Prostate gland (tissue), 2 donors: ENCODE measurements at regions not wholly inside any gene's neighbourhood (a gene's known extent, or its start where the extent isn't known, plus 50 kb on each side); places are given as distances from the start of the nearest gene placed in this dataset.

Experiments
- DNase-seq: peaks from one replicate; pipeline ENCODE4 v3.0.0-alpha.2; 2019; ENCODE audit warnings: low spot score
- H3K27ac ChIP-seq, 2 donors: fragments of 200-600 bp; sonication (generic); 2 replicates each; pipeline ENCODE4 v1.5.1; 2017 to 2019
- H3K27me3 ChIP-seq: fragments of 200-600 bp; sonication (generic); replicated peaks from 2 replicates; pipeline ENCODE4 v1.5.1; 2019; ENCODE audit not compliant: insufficient read depth
- H3K36me3 ChIP-seq, 2 donors: fragments of 200-600 bp; sonication (generic); 1 replicate in 1 of 2; 2 replicates in 1 of 2; pipeline versions ENCODE4 v1.5.1 to v1.8.1; 2017 to 2019
- H3K4me1 ChIP-seq: fragments of 200-600 bp; sonication (generic); replicated peaks from 2 replicates; pipeline ENCODE4 v1.5.1; 2019
- H3K4me3 ChIP-seq, 2 donors: fragments of 200-600 bp; sonication (generic); 2 replicates each; pipeline ENCODE4 v1.5.1; 2017 to 2019
- H3K9me3 ChIP-seq: fragments of 200-600 bp; sonication (generic); 2 replicates; pipeline ENCODE4 v1.5.1; 2017
- POLR2A ChIP-seq: fragments of 450-650 bp; IDR thresholded peaks from one replicate; pipeline ENCODE4 v1.6.1; 2016; ENCODE audit warnings: antibody characterized with exemption, mild to moderate bottlenecking
- POLR2AphosphoS5 ChIP-seq: sonication (generic); formaldehyde crosslinking; IDR thresholded peaks from one replicate; pipeline ENCODE4 v1.6.1; 2017; ENCODE audit warnings: antibody characterized with exemption
- WGBS: methylation state at CpG from one replicate; pipeline ENCODE4 v1.1.5; 2018; 5-methylcytosine and 5-hydroxymethylcytosine counted together
- intact Hi-C: fragments of 100-400 bp; cut with DNase I; formaldehyde crosslinking; loops from one replicate; pipeline ENCODE4 v1.14.2; 2022
- TF ChIP-seq, protein P1 (sequence below), 4 experiments: fragments of 200-600 bp in 2 of 4; fragments of 450-650 bp in 2 of 4; sonication (generic) in 2 of 4; IDR thresholded peaks; 1 replicate in 3 of 4; 2 replicates in 1 of 4; pipeline ENCODE4 v1.5.1; 2016 to 2019; ENCODE audit warnings: antibody characterized with exemption in 4 of 4, mild to moderate bottlenecking in 2 of 4, moderate library complexity in 2 of 4

DNA sequence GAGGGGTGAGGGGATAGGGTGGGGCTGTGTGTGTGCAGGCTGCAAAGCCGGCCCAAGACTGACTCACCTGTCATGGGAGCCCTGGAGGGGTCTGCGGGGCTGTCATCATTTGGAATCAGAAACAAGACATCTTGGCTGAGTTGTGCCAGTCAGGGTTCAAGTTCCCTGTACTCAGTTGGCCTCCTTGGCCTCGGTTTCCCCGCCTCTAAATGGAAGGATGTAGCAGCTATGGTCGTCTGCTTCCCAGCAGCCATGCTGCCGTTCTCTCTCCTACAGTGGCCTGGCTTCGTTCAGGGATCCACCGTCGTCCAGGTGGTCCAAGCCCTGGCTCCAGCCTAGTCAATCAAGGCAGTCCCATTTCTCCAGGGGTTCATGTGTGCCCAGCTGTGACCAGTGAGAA is 83.6 kb upstream of the PMEPA1 start:
- Histone ChIP-seq H3K4me3 (no peak overlapping the region), H3K27ac (no peak overlapping the region), H3K36me3 (no peaks in the 10 kb centered on the region), H3K9me3 (no peaks in the 10 kb centered on the region), H3K27me3 (no peaks in the 10 kb centered on the region), H3K4me1 (peaks cover 3% of the 10 kb centered on the region)
- TF ChIP-seq, protein P1, sequence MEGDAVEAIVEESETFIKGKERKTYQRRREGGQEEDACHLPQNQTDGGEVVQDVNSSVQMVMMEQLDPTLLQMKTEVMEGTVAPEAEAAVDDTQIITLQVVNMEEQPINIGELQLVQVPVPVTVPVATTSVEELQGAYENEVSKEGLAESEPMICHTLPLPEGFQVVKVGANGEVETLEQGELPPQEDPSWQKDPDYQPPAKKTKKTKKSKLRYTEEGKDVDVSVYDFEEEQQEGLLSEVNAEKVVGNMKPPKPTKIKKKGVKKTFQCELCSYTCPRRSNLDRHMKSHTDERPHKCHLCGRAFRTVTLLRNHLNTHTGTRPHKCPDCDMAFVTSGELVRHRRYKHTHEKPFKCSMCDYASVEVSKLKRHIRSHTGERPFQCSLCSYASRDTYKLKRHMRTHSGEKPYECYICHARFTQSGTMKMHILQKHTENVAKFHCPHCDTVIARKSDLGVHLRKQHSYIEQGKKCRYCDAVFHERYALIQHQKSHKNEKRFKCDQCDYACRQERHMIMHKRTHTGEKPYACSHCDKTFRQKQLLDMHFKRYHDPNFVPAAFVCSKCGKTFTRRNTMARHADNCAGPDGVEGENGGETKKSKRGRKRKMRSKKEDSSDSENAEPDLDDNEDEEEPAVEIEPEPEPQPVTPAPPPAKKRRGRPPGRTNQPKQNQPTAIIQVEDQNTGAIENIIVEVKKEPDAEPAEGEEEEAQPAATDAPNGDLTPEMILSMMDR (IDR thresholded peaks at IDR 0.05) = no peak
- TF ChIP-seq POLR2AphosphoS5 (no peak), POLR2A (no peak)
- intact Hi-C loops = no loop called here
- 94% methylated on average over 9 of the region's 9 CpGs for WGBS
- DNase-seq = no peak

DNA sequence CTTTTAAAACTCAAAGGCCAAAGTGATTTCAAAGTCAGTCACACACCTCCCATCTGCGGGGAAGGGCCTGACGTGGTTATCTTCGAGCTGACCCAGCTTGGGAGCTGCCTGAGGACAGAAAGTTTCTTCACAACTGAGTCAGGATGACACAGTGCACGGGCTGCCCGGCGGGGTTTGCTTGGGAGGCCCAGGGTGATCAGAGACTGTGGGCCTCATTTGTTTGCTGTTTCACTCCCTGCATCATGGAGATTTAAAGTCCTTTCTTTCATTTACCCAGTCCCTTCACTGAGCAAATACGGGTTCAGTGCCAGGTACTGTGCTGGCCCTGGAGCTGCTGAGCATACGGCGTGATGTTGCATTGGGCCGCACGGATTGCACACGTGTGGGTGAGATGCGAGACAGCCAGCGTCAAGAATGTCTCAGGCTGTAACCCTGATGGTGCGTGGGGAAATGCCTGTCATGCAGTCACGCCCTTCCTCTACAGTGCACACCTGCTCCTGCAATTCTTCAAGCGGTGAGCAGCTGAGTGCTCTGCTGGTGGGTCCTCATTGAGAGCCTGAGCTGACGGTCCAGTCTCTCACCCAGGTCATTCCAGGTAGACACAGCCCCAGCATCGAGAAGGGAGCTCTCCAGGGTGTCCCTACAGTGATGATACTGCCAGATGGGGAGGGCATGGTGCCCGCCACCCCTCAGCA is 82.7 kb upstream of the PMEPA1 start:
- Histone ChIP-seq H3K9me3 (no peaks in the 10 kb centered on the region), H3K36me3 (no peaks in the 10 kb centered on the region), H3K4me1 (peaks cover 3% of the 10 kb centered on the region), H3K27me3 (no peaks in the 10 kb centered on the region), H3K4me3 (no peak overlapping the region), H3K27ac (peak overlapping the region; percentile 52 to 77)
- peak; percentile 56 for DNase-seq
- WGBS = 69% methylated on average over 20 of the region's 20 CpGs
- intact Hi-C loops = no loop called here
- TF ChIP-seq, protein P1 (IDR thresholded peaks at IDR 0.05) = no peak
- TF ChIP-seq POLR2A (no peak), POLR2AphosphoS5 (peak; percentile 57)

DNA sequence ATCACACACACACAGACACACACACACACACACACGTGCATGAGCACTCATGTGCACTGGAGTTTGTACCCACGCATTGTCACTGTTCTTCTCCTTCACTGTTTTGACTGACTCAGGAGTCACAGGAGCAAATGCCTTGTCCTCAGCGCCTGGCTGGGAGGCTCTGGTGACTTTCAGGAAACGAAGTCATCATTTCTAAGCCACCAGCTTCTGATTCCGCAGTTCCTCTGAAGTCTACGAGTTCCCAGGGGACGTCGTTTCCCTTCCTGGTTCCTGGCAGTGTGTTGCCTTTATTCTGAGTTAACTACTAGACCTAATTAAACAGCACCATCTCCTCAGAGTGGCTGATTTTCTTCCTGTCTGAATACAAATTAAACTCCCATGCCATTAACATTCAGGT is 82.2 kb upstream of the PMEPA1 start:
- intact Hi-C loops = no loop called here
- peak overlapping the region; percentile 52 to 77 for H3K27ac ChIP-seq
- WGBS = 57% methylated on average over 8 of the region's 8 CpGs

DNA sequence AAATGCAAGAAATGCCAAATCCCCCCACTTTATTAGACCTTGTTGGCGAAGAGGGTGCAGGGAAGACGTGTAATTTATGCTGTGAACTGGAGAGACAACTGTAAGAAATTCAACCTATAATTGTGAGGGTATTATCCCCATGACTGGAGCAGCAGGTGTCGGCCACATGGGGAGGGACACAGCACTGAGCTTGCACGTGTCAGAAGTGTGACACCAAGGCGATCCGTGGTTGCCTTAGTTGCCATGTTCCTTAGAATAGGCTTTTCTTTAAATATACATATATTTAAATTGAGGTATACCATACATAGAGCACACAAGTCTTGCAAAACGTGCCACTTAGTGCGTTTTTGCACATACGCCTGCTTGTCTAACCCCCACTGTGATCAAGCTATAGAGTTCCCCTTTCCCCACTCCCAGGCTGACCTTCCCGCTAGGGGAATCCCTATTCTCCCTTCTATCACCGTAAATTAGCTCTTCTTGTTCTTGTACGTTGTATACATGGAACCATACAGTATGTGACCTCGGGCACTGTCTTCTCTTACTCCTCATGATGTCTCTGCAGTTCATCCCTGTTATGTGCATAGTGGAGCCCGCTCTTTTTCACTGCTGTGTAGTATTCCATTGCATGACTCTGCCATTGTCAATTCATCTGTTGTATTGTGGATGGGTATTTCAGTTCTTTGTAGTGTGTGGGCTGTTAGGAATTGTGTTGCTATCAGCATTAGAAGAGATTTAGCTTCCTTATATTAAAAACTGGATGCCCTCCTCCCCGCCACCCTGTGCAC is 81.6 kb upstream of the PMEPA1 start:
- Histone ChIP-seq H3K27me3 (no peaks in the 10 kb centered on the region), H3K9me3 (no peaks in the 10 kb centered on the region), H3K27ac (peak overlapping the region; percentile 52 to 77), H3K36me3 (no peaks in the 10 kb centered on the region), H3K4me3 (no peak overlapping the region), H3K4me1 (peaks cover 3% of the 10 kb centered on the region)
- intact Hi-C loops = no loop called here
- DNase-seq = no peak
- WGBS = 90% methylated on average over 15 of the region's 15 CpGs
- TF ChIP-seq, protein P1 (IDR thresholded peaks at IDR 0.05) = no peak
- TF ChIP-seq POLR2A = no peak
- TF ChIP-seq POLR2AphosphoS5 = no peak

More for the DNA sequence above, 82.2 kb upstream of the PMEPA1 start:
- Histone ChIP-seq H3K9me3 (no peaks in the 10 kb centered on the region), H3K4me1 (peaks cover 3% of the 10 kb centered on the region), H3K27me3 (no peaks in the 10 kb centered on the region), H3K36me3 (no peaks in the 10 kb centered on the region), H3K4me3 (no peak overlapping the region)
- DNase-seq = no peak
- TF ChIP-seq POLR2AphosphoS5 = no peak
- TF ChIP-seq POLR2A = no peak
- TF ChIP-seq, protein P1 (IDR thresholded peaks at IDR 0.05) = no peak

DNA sequence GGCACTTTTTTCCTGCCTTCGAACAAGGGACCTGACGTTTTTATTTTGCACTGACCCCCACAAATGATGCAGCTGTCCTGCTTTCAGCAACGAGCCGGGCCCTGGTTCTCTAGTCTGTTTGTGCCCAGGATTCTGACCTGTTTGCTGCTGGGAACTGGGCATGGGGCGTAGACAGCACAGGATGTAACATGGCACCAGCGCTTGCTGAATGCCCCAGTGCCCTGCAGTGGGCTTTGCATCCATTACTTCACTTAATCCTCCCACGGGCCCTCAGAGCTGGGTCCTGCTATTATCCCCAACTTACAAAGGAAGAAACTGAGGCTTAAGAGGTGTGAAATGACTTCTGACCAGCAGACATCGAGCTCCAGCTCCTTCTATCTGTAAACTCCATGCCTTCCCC is 80.4 kb upstream of the PMEPA1 start:
- Histone ChIP-seq H3K36me3 (no peaks in the 10 kb centered on the region), H3K27me3 (no peaks in the 10 kb centered on the region), H3K4me3 (no peak overlapping the region), H3K27ac (no peak overlapping the region), H3K4me1 (peaks cover 3% of the 10 kb centered on the region), H3K9me3 (no peaks in the 10 kb centered on the region)
- DNase-seq = no peak
- WGBS = 83% methylated on average over 8 of the region's 8 CpGs
- intact Hi-C loops = no loop called here
- TF ChIP-seq, protein P1 (IDR thresholded peaks at IDR 0.05) = no peak
- TF ChIP-seq POLR2AphosphoS5 (no peak), POLR2A (no peak)
